Transverse colon (tissue), 4 donors: ENCODE measurements at regions not wholly inside any gene's neighbourhood (a gene's known extent, or its start where the extent isn't known, plus 50 kb on each side); places are given as distances from the start of the nearest gene placed in this dataset.

Experiments
- CTCF ChIP-seq, 5 experiments: fragments of 200-600 bp in 3 of 5; fragments of 450-650 bp in 2 of 5; sonication (generic) in 3 of 5; IDR thresholded peaks; 1 replicate in 2 of 5; 2 replicates in 3 of 5; pipeline ENCODE4 v1.5.1; 2016 to 2017; ENCODE audit warnings: antibody characterized with exemption in 5 of 5, inconsistent platforms in 3 of 5, mild to moderate bottlenecking in 2 of 5, moderate library complexity in 1 of 5
- POLR2A ChIP-seq: fragments of 450-650 bp; IDR thresholded peaks from one replicate; pipeline ENCODE4 v1.6.1; 2016; ENCODE audit warnings: antibody characterized with exemption, mild to moderate bottlenecking, moderate library complexity
- POLR2AphosphoS5 ChIP-seq, 3 donors: sonication (generic); formaldehyde crosslinking; IDR thresholded peaks; one replicate each; pipeline ENCODE4 v1.6.1; 2016; ENCODE audit warnings: antibody characterized with exemption in 3 of 3

- TF ChIP-seq CTCF (IDR thresholded peaks at IDR 0.05) (peak; percentile 41 to 78 (median 71)), POLR2A (no peak), POLR2AphosphoS5 (IDR thresholded peaks at IDR 0.05) (no peak)
These were observed 60.0 kb upstream of the TUT7 start for GRCh38 chr9:86413971-86414880.
